CD4-positive, alpha-beta T cell treated with Interleukin-4 for 4 hours (primary cell): ENCODE measurements at regions not wholly inside any gene's neighbourhood (a gene's known extent, or its start where the extent isn't known, plus 50 kb on each side); places are given as distances from the start of the nearest gene placed in this dataset.

ENCODE experiments used
- DNase-seq: peaks from one replicate; pipeline ENCODE4 v3.0.0-alpha.2; 2020

- no peak for DNase-seq
Observed at GRCh38 chr20:50242548-50242862, 51.9 kb downstream of the CEBPB start.

- DNase-seq, result no peak
Observed at GRCh38 chr20:50242863-50243609, 52.4 kb downstream of the CEBPB start.

GRCh38 chr20:50243610-50244351 is 53.2 kb downstream of the CEBPB start:
- no peak for DNase-seq

GRCh38 chr20:50244352-50245149 is 53.9 kb downstream of the CEBPB start:
- no peak for DNase-seq

GRCh38 chr20:50245498-50246366 is 55.1 kb downstream of the CEBPB start:
- no peak for DNase-seq

- no peak for DNase-seq
Observed at GRCh38 chr20:50246367-50247195, 56.0 kb downstream of the CEBPB start.

GRCh38 chr20:50247196-50248094 is 56.8 kb downstream of the CEBPB start:
- no peak for DNase-seq

- DNase-seq, result no peak
Observed at GRCh38 chr20:50248104-50248641, 57.5 kb downstream of the CEBPB start.

GRCh38 chr20:50249447-50250388 is 59.1 kb downstream of the CEBPB start:
- DNase-seq, result no peak

- DNase-seq, result no peak
Observed at GRCh38 chr20:50250679-50251382, 60.2 kb downstream of the CEBPB start.

- DNase-seq, result no peak
Observed at GRCh38 chr20:50251383-50251748, 60.7 kb downstream of the CEBPB start.

GRCh38 chr20:50251992-50252511 is 61.4 kb downstream of the CEBPB start:
- no peak for DNase-seq

GRCh38 chr20:50252701-50253100 is 62.1 kb downstream of the CEBPB start:
- no peak for DNase-seq

- no peak for DNase-seq
Observed at GRCh38 chr20:50253101-50253500, 62.5 kb downstream of the CEBPB start.

GRCh38 chr20:50254466-50255079 is 63.9 kb downstream of the CEBPB start:
- no peak for DNase-seq

- no peak for DNase-seq
Observed at GRCh38 chr20:50256577-50256976, 65.9 kb downstream of the CEBPB start.

GRCh38 chr20:50257860-50258259 is 67.2 kb downstream of the CEBPB start:
- no peak for DNase-seq
